ENCODE measurements at regions not wholly inside any gene's neighbourhood (a gene's known extent, or its start where the extent isn't known, plus 50 kb on each side); places are given as distances from the start of the nearest gene placed in this dataset.

- TF ChIP-seq TP53 (CRISPR knock-in tag; IDR thresholded peaks at IDR 0.05) (no peak), ZNF302 (CRISPR knock-in tag; IDR thresholded peaks at IDR 0.05) (no peak), EHMT2 (IDR thresholded peaks at IDR 0.05; ENCODE audit: low read depth) (no peak), ELK1 (IDR thresholded peaks at IDR 0.05; ENCODE audit: low read depth, low read length) (no peak), RARB (CRISPR knock-in tag; IDR thresholded peaks at IDR 0.05) (no peak)
Measured at GRCh38 chr14:42277840-42278239, 671.2 kb downstream of the LRFN5 start (continued).

- ATAC-seq: no peak
- no peaks in the 10 kb centered on the region for H3K4me1 ChIP-seq
- no peak overlapping the region for H3K4me3 ChIP-seq
- no peak for DNase-seq (ENCODE audit: low read depth in 1 of 2, low spot score in 1 of 2)
- no peak overlapping the region for H3K4me2 ChIP-seq
- H3K9me3 ChIP-seq: no peaks in the 10 kb centered on the region; the same call in 2 of the 3 replicates
- no peak overlapping the region for H3K27ac ChIP-seq
- WGBS (ENCODE audit: missing lambda C conversion rate): 6% methylated on average over 1 of the region's 1 CpG
- TF ChIP-seq HMGXB4 (CRISPR knock-in tag; IDR thresholded peaks at IDR 0.05; ENCODE audit: borderline replicate concordance) (no peak), NPAS2 (CRISPR knock-in tag; IDR thresholded peaks at IDR 0.05; ENCODE audit: borderline replicate concordance) (no peak), ELK1 (IDR thresholded peaks at IDR 0.05; ENCODE audit: low read depth, low read length) (no peak), CEBPB (IDR thresholded peaks at IDR 0.05) (no peak), ATOH8 (CRISPR knock-in tag; IDR thresholded peaks at IDR 0.05; ENCODE audit: low read depth) (no peak), RCOR1 (IDR thresholded peaks at IDR 0.05; ENCODE audit: low read depth, low read length) (no peak), CBX2 (IDR thresholded peaks at IDR 0.05; ENCODE audit: borderline replicate concordance, low read depth) (no peak), POLR2A (IDR thresholded peaks at IDR 0.05; ENCODE audit: low read length) (no peak), TFCP2L1 (CRISPR knock-in tag; IDR thresholded peaks at IDR 0.05) (no peak)
- ChIA-PET CTCF (no interaction called here), POLR2A (no interaction called here)
- no peak for FAIRE-seq
Measured at GRCh38 chr14:42269234-42269633, 662.6 kb downstream of the LRFN5 start.

GRCh38 chr14:42248131-42248530 lies 641.5 kb downstream of the LRFN5 start:
- CTCF ChIA-PET: no interaction called here
- TF ChIP-seq FOXS1 (CRISPR knock-in tag; IDR thresholded peaks at IDR 0.05) (no peak), NFE2L2 (conservative IDR thresholded peaks at IDR 0.05; ENCODE audit: low read length) (no peak), TP53 (CRISPR knock-in tag; IDR thresholded peaks at IDR 0.05) (no peak), CHD2 (IDR thresholded peaks at IDR 0.05; ENCODE audit: low read length, partially characterized antibody) (no peak), MAX (IDR thresholded peaks at IDR 0.05) (no peak), RARB (CRISPR knock-in tag; IDR thresholded peaks at IDR 0.05) (no peak)
- WGBS (ENCODE audit: missing lambda C conversion rate): 39% methylated on average over 2 of the region's 2 CpGs

GRCh38 chr14:42241101-42241500 lies 634.4 kb downstream of the LRFN5 start:
- CTCF ChIA-PET: no interaction called here
- TF ChIP-seq HOXB13 (CRISPR knock-in tag; IDR thresholded peaks at IDR 0.05; ENCODE audit: low read depth): no peak
- no peak for TF ChIP-seq HES2 (IDR thresholded peaks at IDR 0.05)
- no peak for TF ChIP-seq KDM1A (IDR thresholded peaks at IDR 0.05; ENCODE audit: low read depth)
- TF ChIP-seq RAD21 (conservative IDR thresholded peaks at IDR 0.05 in 1 of 2, IDR thresholded peaks at IDR 0.05 in 1 of 2): no peak
- no peak for TF ChIP-seq ESRRA (IDR thresholded peaks at IDR 0.05; ENCODE audit: borderline replicate concordance, low read length)
- TF ChIP-seq TFCP2L1 (CRISPR knock-in tag; IDR thresholded peaks at IDR 0.05): no peak
- no peak for TF ChIP-seq ELK1 (IDR thresholded peaks at IDR 0.05; ENCODE audit: low read depth, low read length)
- no peak for TF ChIP-seq ZC3H11A (IDR thresholded peaks at IDR 0.05)
- no peak for TF ChIP-seq EP300 (IDR thresholded peaks at IDR 0.05)
- TF ChIP-seq FOSB (CRISPR knock-in tag; IDR thresholded peaks at IDR 0.05): no peak
- no peak for TF ChIP-seq JUN (IDR thresholded peaks at IDR 0.05)
- TF ChIP-seq RCOR1 (IDR thresholded peaks at IDR 0.05; ENCODE audit: low read depth, low read length): no peak
- no peak for TF ChIP-seq SMC3 (IDR thresholded peaks at IDR 0.05)

More at GRCh38 chr14:42248131-42248530, 641.5 kb downstream of the LRFN5 start:
- POLR2A ChIA-PET: no interaction called here
- DNase-seq (ENCODE audit: low read depth in 1 of 2, low spot score in 1 of 2) (no peak), ATAC-seq (no peak), FAIRE-seq (no peak)
- Histone ChIP-seq H3K4me1 (no peaks in the 10 kb centered on the region), H3K9me3 (no peaks in the 10 kb centered on the region), H3K4me2 (no peak overlapping the region), H3K27ac (no peak overlapping the region), H3K4me3 (no peak overlapping the region)

More at GRCh38 chr14:42241101-42241500, 634.4 kb downstream of the LRFN5 start:
- no peaks in the 10 kb centered on the region for H3K4me1 ChIP-seq
- no peak overlapping the region for H3K4me3 ChIP-seq
- WGBS (ENCODE audit: missing lambda C conversion rate): 52% methylated on average over 2 of the region's 2 CpGs
- POLR2A ChIA-PET: no interaction called here
- H3K9me3 ChIP-seq: no peaks in the 10 kb centered on the region
- FAIRE-seq (no peak), DNase-seq (ENCODE audit: low read depth in 1 of 2, low spot score in 1 of 2) (no peak), ATAC-seq (no peak)
- H3K27ac ChIP-seq: no peak overlapping the region
- no peak overlapping the region for H3K4me2 ChIP-seq
